ENCODE measurements at regions not wholly inside any gene's neighbourhood (a gene's known extent, or its start where the extent isn't known, plus 50 kb on each side); places are given as distances from the start of the nearest gene placed in this dataset.

GRCh38 chr17:72301887-72302286, 181.1 kb downstream of the SOX9 start:
- no peak for DNase-seq (ENCODE audit: low spot score)

- DNase-seq (ENCODE audit: low spot score) = no peak
Measured at GRCh38 chr17:72302735-72303134, 181.9 kb downstream of the SOX9 start.

GRCh38 chr17:72303787-72304733, 183.2 kb downstream of the SOX9 start:
- no peak for DNase-seq (ENCODE audit: low spot score)

- no peak for DNase-seq (ENCODE audit: low spot score)
Measured at GRCh38 chr17:72304859-72305258, 184.0 kb downstream of the SOX9 start.

GRCh38 chr17:72305472-72305871, 184.7 kb downstream of the SOX9 start:
- no peak for DNase-seq (ENCODE audit: low spot score)

- DNase-seq (ENCODE audit: low spot score) = no peak
Measured at GRCh38 chr17:72306037-72306436, 185.2 kb downstream of the SOX9 start.

- DNase-seq (ENCODE audit: low spot score) = no peak
Measured at GRCh38 chr17:72307836-72308235, 187.0 kb downstream of the SOX9 start.

- no peak for DNase-seq (ENCODE audit: low spot score)
Measured at GRCh38 chr17:72308744-72309385, 188.0 kb downstream of the SOX9 start.

GRCh38 chr17:72311004-72311403, 190.2 kb downstream of the SOX9 start:
- DNase-seq (ENCODE audit: low spot score) = no peak

GRCh38 chr17:72315122-72315913, 194.5 kb downstream of the SOX9 start:
- no peak for DNase-seq (ENCODE audit: low spot score)

GRCh38 chr17:72318131-72318530, 197.3 kb downstream of the SOX9 start:
- no peak for DNase-seq (ENCODE audit: low spot score)

- DNase-seq (ENCODE audit: low spot score) = no peak
Measured at GRCh38 chr17:72321896-72322295, 201.1 kb downstream of the SOX9 start.

- DNase-seq (ENCODE audit: low spot score) = no peak
Measured at GRCh38 chr17:72332367-72332766, 211.5 kb downstream of the SOX9 start.

GRCh38 chr17:72333570-72333969, 212.8 kb downstream of the SOX9 start:
- DNase-seq (ENCODE audit: low spot score) = no peak

- no peak for DNase-seq (ENCODE audit: low spot score)
Measured at GRCh38 chr17:72334205-72334604, 213.4 kb downstream of the SOX9 start.

GRCh38 chr17:72336026-72336803, 215.4 kb downstream of the SOX9 start:
- no peak for DNase-seq (ENCODE audit: low spot score)

GRCh38 chr17:72336804-72337070, 215.9 kb downstream of the SOX9 start:
- no peak for DNase-seq (ENCODE audit: low spot score)

- DNase-seq (ENCODE audit: low spot score) = no peak
Measured at GRCh38 chr17:72338304-72338703, 217.5 kb downstream of the SOX9 start.

GRCh38 chr17:72338847-72339790, 218.3 kb downstream of the SOX9 start:
- DNase-seq (ENCODE audit: low spot score) = no peak

- no peak for DNase-seq (ENCODE audit: low spot score)
Measured at GRCh38 chr17:72340836-72341235, 220.0 kb downstream of the SOX9 start.

- no peak for DNase-seq (ENCODE audit: low spot score)
Measured at GRCh38 chr17:72342061-72342460, 221.2 kb downstream of the SOX9 start.
